Keratinocyte (primary cell): ENCODE measurements at regions not wholly inside any gene's neighbourhood (a gene's known extent, or its start where the extent isn't known, plus 50 kb on each side); places are given as distances from the start of the nearest gene placed in this dataset.

Experiments
- DNase-seq: peaks from one replicate; pipeline ENCODE4 v3.0.0-alpha.2; 2011; ENCODE audit warnings: low read depth, missing footprints, low spot score
- FAIRE-seq: peaks from 2 replicates; lab custom pipeline; 2011; peaks lifted over from hg19 to GRCh38; lab: Jason Lieb, UNC
- H2AFZ ChIP-seq: 2 replicates; pipeline ENCODE4 v1.6.0; 2012; ENCODE audit warnings: low read length, control low read depth, inconsistent platforms; ENCODE audit not compliant: control insufficient read depth
- H3K27ac ChIP-seq: 2 replicates; pipeline ENCODE4 v1.5.1; 2011; ENCODE audit warnings: low read length; ENCODE audit not compliant: control insufficient read depth, insufficient read depth
- H3K27me3 ChIP-seq: 3 replicates; pipeline ENCODE4 v1.6.0; 2011; ENCODE audit warnings: low read length; ENCODE audit not compliant: control insufficient read depth, insufficient read depth; ENCODE audit errors: extremely low read depth
- H3K36me3 ChIP-seq, 2 experiments: 2 replicates in 1 of 2; 3 replicates in 1 of 2; pipeline ENCODE4 v1.5.1; 2011; ENCODE audit warnings: low read length in 2 of 2, mild to moderate bottlenecking in 1 of 2; ENCODE audit not compliant: control insufficient read depth in 2 of 2, insufficient read depth in 2 of 2; ENCODE audit errors: extremely low read depth in 1 of 2
- H3K4me1 ChIP-seq: 3 replicates; pipeline ENCODE4 v1.5.1; 2011; ENCODE audit warnings: low read length; ENCODE audit not compliant: control insufficient read depth, insufficient read depth; ENCODE audit errors: extremely low read depth
- H3K4me2 ChIP-seq: 3 replicates; pipeline ENCODE4 v1.6.0; 2011; ENCODE audit warnings: low read depth, low read length; ENCODE audit not compliant: control insufficient read depth, insufficient read depth; ENCODE audit errors: extremely low read depth
- H3K4me3 ChIP-seq, 3 experiments: fragments of 200-600 bp in 1 of 3; sonication (generic) in 1 of 3; 2 replicates in 2 of 3; 3 replicates in 1 of 3; pipeline ENCODE4 v1.5.1; 2011 to 2016; ENCODE audit warnings: low read length in 3 of 3, mild to moderate bottlenecking in 3 of 3, control low read depth in 2 of 3, inconsistent platforms in 1 of 3, low read depth in 1 of 3, mixed read lengths in 1 of 3, mixed run types in 1 of 3, moderate library complexity in 1 of 3; ENCODE audit not compliant: control insufficient read depth in 2 of 3, insufficient read depth in 2 of 3; ENCODE audit errors: extremely low read depth in 1 of 3
- H3K79me2 ChIP-seq: 2 replicates; pipeline ENCODE4 v1.6.0; 2012; ENCODE audit warnings: low read length; ENCODE audit not compliant: control insufficient read depth, insufficient read depth
- H3K9ac ChIP-seq: 3 replicates; pipeline ENCODE4 v1.6.0; 2011; ENCODE audit warnings: low read length; ENCODE audit not compliant: control insufficient read depth, insufficient read depth; ENCODE audit errors: extremely low read depth
- H3K9me1 ChIP-seq: 3 replicates; pipeline ENCODE4 v1.6.0; 2011; ENCODE audit warnings: low read length; ENCODE audit not compliant: control insufficient read depth, insufficient read depth; ENCODE audit errors: extremely low read depth
- H3K9me3 ChIP-seq: 2 replicates; pipeline ENCODE4 v1.5.1; 2012; ENCODE audit warnings: low read depth, low read length; ENCODE audit not compliant: control insufficient read depth
- H4K20me1 ChIP-seq: 3 replicates; pipeline ENCODE4 v1.6.0; 2011; ENCODE audit warnings: low read length; ENCODE audit not compliant: control insufficient read depth, insufficient read depth; ENCODE audit errors: extremely low read depth
- CTCF ChIP-seq, 3 experiments: IDR thresholded peaks in 1 of 3; conservative IDR thresholded peaks in 1 of 3; optimal IDR thresholded peaks in 1 of 3; 2 replicates in 2 of 3; 3 replicates in 1 of 3; pipeline versions ENCODE3 to v1.5.1; 2011; ENCODE audit warnings: low read length in 3 of 3, mild to moderate bottlenecking in 3 of 3, moderate library complexity in 2 of 3, control low read depth in 1 of 3, inconsistent platforms in 1 of 3; ENCODE audit not compliant: insufficient read depth in 2 of 3; ENCODE audit errors: extremely low read depth in 1 of 3
- EZH2 ChIP-seq: IDR thresholded peaks from one replicate; pipeline ENCODE4 v1.6.1; 2012; ENCODE audit warnings: inconsistent platforms, mild to moderate bottlenecking, low read length, moderate library complexity
- dilution Hi-C: fragments of 300-500 bp; cut with MboI; formaldehyde crosslinking; loops from one replicate; pipeline ENCODE4 v1.7.0; 2020; ENCODE audit warnings: low sequenced_read_pairs; ENCODE audit not compliant: extremely low pct_ligation_motif_present

GRCh38 chr16:49919327-49919726, 63.4 kb upstream of the ZNF423 start:
- H3K4me3 ChIP-seq: no peak overlapping the region
- FAIRE-seq (no peak), DNase-seq (no peak)
- no peak overlapping the region for H3K4me2 ChIP-seq
- no peaks in the 10 kb centered on the region for H3K36me3 ChIP-seq
- H3K4me1 ChIP-seq: no peaks in the 10 kb centered on the region
- H3K27me3 ChIP-seq: no peaks in the 10 kb centered on the region
- no peaks in the 10 kb centered on the region for H3K79me2 ChIP-seq
- dilution Hi-C loops: no loop called here
- H2AFZ ChIP-seq: no peak overlapping the region
- no peaks in the 10 kb centered on the region for H3K9me3 ChIP-seq
- H3K9me1 ChIP-seq: no peaks in the 10 kb centered on the region
- no peak for TF ChIP-seq CTCF (optimal IDR thresholded peaks at IDR 0.05 in 1 of 3, IDR thresholded peaks at IDR 0.05 in 1 of 3, conservative IDR thresholded peaks at IDR 0.05 in 1 of 3; ENCODE audit: extremely low read depth in 1 of 3, insufficient read depth in 2 of 3, low read length in 3 of 3)
- no peak for TF ChIP-seq EZH2
- H3K9ac ChIP-seq: no peak overlapping the region
- no peaks in the 10 kb centered on the region for H4K20me1 ChIP-seq
- H3K27ac ChIP-seq: no peak overlapping the region

DNA sequence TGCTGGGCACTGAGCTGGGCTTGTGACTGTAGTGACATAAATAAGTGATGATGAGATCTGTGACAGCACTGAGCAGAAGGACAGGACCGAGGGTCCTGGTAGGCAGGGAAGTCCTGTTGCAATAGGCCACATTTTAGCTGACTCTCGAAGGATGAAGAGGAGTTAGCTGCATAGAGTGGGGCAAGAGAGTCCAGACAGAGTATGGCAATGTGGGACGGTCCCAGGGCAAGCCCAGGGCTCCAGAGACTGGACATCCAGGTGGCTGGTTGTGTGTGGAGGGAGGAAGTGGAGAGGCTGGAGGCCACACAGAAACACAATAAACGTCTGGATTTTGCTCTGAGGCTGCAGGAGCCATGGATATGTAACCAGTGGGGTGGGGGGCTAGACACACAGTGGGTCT, 64.5 kb upstream of the ZNF423 start:
- H3K36me3 ChIP-seq: no peaks in the 10 kb centered on the region
- FAIRE-seq (no peak), DNase-seq (no peak)

More for the DNA sequence above, 64.5 kb upstream of the ZNF423 start:
- H3K27me3 ChIP-seq: no peaks in the 10 kb centered on the region
- no peaks in the 10 kb centered on the region for H3K79me2 ChIP-seq
- no peaks in the 10 kb centered on the region for H3K4me1 ChIP-seq
- TF ChIP-seq EZH2 (no peak), CTCF (optimal IDR thresholded peaks at IDR 0.05 in 1 of 3, IDR thresholded peaks at IDR 0.05 in 1 of 3, conservative IDR thresholded peaks at IDR 0.05 in 1 of 3; ENCODE audit: extremely low read depth in 1 of 3, insufficient read depth in 2 of 3, low read length in 3 of 3) (no peak)
- no peak overlapping the region for H2AFZ ChIP-seq
- H3K9me1 ChIP-seq: no peaks in the 10 kb centered on the region
- no peak overlapping the region for H3K27ac ChIP-seq
- dilution Hi-C loops: no loop called here
- H3K9me3 ChIP-seq: no peaks in the 10 kb centered on the region
- H3K4me2 ChIP-seq: no peak overlapping the region
- no peak overlapping the region for H3K4me3 ChIP-seq
- no peaks in the 10 kb centered on the region for H4K20me1 ChIP-seq
- H3K9ac ChIP-seq: no peak overlapping the region
